GM18868 (cell line): ENCODE measurements at regions not wholly inside any gene's neighbourhood (a gene's known extent, or its start where the extent isn't known, plus 50 kb on each side); places are given as distances from the start of the nearest gene placed in this dataset.

ENCODE experiments used
- ATAC-seq: cut with Tn5 transposase; IDR thresholded peaks from one replicate; pipeline ENCODE4 v1.9.1; 2021; ENCODE audit warnings: mild to moderate bottlenecking, moderate library complexity; ENCODE audit not compliant: unreplicated experiment

DNA sequence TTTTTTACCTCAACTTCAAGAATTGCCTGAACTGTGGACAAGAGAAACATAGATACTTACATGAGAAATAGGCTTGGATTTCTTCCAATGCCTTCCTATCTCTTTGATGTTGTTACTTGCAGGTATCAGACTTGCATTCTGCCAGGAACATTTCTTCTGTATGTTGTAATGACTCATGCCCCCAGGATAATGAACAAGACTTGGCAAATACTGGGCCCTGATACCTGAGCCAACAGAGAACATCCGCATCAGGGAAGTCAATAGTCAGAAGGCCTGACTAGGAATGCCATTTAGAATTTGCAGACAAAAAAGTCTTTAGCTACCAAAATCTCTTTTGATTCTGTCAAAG is 273.7 kb upstream of the KIRREL3 start:
- no peak for ATAC-seq

- no peak for ATAC-seq
These were observed 273.2 kb upstream of the KIRREL3 start for GRCh38 chr11:127273593-127274327.

GRCh38 chr11:127270851-127271250 is 270.3 kb upstream of the KIRREL3 start:
- no peak for ATAC-seq

- no peak for ATAC-seq
These were observed 269.3 kb upstream of the KIRREL3 start for GRCh38 chr11:127269911-127270310.

DNA sequence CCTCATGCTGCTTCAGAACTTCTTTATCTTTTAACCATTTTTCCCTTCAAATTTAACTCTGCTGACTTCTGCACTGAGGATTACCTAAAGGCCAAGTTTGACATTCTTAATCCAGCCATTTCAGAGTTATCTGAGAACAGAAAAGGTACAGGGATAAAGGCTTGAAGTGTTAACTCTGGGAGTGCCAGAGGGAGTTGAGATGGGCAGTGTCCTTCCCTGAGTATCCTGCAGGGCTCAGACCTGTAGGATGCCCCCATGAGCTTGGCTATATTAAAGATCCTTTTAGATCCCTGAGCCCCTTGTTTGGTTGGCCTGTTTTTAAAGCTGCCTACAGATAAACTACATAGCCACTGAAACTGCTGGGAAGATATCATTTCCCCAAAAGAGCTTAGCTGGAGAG is 268.4 kb upstream of the KIRREL3 start:
- no peak for ATAC-seq

- ATAC-seq: no peak
These were observed 268.0 kb upstream of the KIRREL3 start for GRCh38 chr11:127268521-127268920.

DNA sequence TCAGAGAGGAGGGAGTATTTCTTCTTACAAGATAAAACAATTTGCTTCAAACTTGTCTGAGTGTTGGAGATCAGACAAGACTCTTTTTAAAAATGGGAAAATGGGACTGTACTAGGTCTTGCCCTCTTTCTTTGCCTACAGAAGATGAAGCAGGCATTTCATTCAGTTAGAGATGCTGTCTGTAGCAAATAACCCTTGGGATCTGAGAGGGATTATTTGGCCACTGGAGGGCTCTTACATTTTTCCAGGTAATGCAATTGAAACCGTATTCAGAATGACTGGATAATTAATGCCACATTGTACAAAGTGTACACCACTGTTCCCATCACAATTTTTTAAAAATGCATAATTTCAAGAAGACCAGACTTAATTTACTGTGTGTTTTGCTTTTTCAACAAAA is 258.5 kb upstream of the KIRREL3 start:
- ATAC-seq: no peak

GRCh38 chr11:127255209-127255608 is 254.6 kb upstream of the KIRREL3 start:
- no peak for ATAC-seq

DNA sequence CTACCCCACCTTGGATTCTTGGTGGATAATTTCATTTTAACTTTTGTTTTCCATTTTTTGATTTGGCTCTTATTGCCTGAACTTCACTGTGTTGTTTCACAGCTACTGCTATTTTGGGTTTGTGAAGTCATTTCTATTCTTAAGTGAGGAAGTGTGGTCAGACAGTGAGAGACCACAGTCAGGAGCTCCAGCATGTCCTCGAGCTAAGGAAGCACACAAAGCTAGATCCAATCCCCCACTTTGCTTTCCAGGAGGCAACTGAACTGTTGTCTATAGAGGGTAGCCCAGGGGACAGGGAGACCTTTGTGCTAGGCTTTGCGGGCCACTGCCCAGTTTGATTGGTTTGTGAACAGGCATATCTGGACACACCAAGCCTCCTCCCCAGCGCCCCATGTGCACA is 251.8 kb upstream of the KIRREL3 start:
- ATAC-seq: peak; percentile 41

- ATAC-seq: no peak
These were observed 249.0 kb upstream of the KIRREL3 start for GRCh38 chr11:127249576-127249975.

DNA sequence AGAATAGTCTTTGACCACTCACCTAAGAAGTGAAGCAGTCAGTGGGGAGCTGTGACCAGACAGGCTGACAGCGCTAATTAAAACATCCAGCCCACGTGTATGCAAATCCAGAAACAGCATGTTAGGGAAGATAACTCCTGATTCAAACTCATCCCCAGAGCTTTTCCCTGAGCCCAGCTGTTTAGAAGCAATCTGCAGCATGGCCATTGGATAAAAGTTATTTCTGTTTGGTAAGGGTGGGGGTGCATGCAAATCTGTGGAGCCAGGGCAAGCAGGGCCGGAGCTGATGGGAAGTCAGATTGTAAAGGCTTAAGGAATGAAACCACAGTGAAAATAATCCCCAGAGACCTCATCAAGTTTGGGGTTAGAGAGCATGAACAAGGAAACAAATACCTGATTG is 247.9 kb upstream of the KIRREL3 start:
- no peak for ATAC-seq

GRCh38 chr11:127247261-127247851 is 246.8 kb upstream of the KIRREL3 start:
- ATAC-seq: no peak

DNA sequence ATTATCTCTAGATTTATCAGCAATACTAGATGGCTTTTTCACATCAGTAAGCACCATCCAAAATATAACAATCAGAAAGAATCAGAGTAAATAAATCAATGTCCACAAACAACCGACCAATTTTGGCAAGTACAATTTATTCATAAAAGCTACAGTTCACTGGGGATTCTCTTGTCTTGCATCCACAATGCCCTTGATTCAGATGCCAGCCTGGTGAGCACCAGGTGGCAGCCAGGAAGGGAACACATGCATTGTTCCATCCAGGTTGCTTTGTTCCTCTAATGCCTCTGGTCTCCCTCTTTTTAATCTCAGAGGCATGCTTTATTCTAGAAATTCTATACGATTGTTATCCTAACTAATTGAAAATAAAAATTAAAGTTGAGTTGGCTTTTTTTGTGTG is 242.1 kb upstream of the KIRREL3 start:
- ATAC-seq: no peak

DNA sequence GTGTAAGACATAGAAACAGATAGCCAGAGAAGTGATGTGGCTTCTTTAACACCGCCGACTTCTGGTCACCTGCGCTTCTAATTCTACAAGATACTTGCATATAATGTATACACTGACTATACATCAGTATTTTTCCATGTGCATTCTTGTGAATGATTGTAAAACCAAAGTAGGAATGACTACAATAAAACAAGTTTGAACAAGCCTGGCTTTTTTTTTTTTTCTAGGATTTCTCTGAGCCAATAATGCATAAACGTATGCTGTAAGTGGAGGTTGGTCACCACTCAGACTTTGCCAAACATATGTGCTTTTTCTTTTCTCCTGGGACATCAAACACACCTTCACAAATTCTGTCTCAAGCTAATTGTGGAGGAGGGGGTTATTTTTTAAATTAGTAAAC is 237.8 kb upstream of the KIRREL3 start:
- no peak for ATAC-seq

GRCh38 chr11:127236776-127237175 is 236.2 kb upstream of the KIRREL3 start:
- no peak for ATAC-seq

DNA sequence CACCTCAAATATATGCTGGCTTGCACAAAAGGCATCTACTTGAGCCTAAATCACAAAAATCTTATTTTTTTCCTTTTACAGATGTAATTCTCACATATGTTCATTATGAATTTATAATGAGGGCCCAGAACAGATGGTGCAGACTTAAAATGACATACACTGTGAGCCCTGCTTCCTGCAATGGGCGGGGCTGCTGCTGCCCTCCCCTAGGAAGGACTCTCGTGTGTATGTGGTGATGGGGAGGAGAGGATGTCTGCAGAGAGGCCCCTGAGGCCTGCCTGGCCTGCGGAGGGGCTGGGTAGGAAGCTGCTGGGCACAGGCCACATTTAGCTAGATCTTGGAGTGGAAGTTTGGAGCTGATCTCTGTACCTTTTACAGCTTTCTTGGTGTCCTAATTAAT is 233.4 kb upstream of the KIRREL3 start:
- no peak for ATAC-seq

GRCh38 chr11:127230392-127230791 is 229.8 kb upstream of the KIRREL3 start:
- no peak for ATAC-seq

DNA sequence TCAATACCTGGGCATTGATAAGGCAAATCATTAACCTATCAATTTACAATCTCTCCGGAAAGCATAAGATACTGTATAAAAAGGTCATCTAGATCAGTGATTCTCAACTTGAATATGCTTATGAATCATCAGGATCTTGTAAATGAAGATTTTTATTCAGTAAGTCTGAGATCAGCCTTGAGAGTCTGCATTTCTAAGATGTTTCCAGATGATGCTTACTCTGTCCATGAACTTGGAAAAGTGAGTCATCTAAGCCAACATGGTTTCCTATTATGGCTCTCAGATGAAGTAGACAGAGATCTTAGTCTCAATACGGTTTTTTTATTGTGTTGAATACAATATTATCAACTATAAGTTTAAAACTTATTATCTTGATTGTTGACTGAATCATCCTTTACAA is 226.4 kb upstream of the KIRREL3 start:
- ATAC-seq: no peak

DNA sequence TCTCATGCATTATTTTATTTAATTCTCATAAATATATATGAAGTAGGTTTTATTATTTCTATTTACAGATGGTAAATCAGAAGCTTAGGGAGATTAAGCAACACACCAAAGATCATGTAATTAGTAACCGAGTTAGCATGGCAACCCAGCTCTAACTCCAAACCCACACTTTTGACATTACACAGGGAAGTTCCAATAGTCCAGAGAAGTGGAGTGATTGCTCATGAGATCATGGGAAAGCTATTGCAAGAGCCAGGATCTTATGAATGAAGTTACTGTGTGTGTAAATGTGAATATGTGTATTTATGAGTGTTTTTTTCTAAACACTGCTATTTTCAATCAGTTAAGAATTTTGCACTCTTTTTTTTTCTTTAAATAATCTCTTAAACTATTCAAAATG is 225.8 kb upstream of the KIRREL3 start:
- ATAC-seq: no peak

- no peak for ATAC-seq
These were observed 225.0 kb upstream of the KIRREL3 start for GRCh38 chr11:127225619-127226018.

- ATAC-seq: no peak
These were observed 223.7 kb upstream of the KIRREL3 start for GRCh38 chr11:127224276-127224675.

- ATAC-seq: no peak
These were observed 223.1 kb upstream of the KIRREL3 start for GRCh38 chr11:127223633-127224032.

- no peak for ATAC-seq
These were observed 222.5 kb upstream of the KIRREL3 start for GRCh38 chr11:127223026-127223425.
